ENCODE measurements at regions not wholly inside any gene's neighbourhood (a gene's known extent, or its start where the extent isn't known, plus 50 kb on each side); places are given as distances from the start of the nearest gene placed in this dataset.

- TF ChIP-seq CTCF (IDR thresholded peaks at IDR 0.05) (no peak), POLR2A (IDR thresholded peaks at IDR 0.05) (no peak)
Measured at GRCh38 chr4:123804196-123804721, 407.7 kb downstream of the SPRY1 start.

Measured in esophagus squamous epithelium (tissue), 4 donors.